HEK293 (cell line): ENCODE measurements at regions not wholly inside any gene's neighbourhood (a gene's known extent, or its start where the extent isn't known, plus 50 kb on each side); places are given as distances from the start of the nearest gene placed in this dataset.

Experiments
- AEBP2 ChIP-seq: fragments of 450-650 bp; formaldehyde crosslinking; IDR thresholded peaks from 2 replicates; pipeline ENCODE4 v1.5.1; 2016; ENCODE audit warnings: missing biosample characterization, missing genetic modification characterization, borderline replicate concordance
- EGR2 ChIP-seq: fragments of 450-650 bp; formaldehyde crosslinking; IDR thresholded peaks from 2 replicates; pipeline ENCODE4 v1.5.1; 2016; ENCODE audit warnings: low read depth, missing biosample characterization, missing genetic modification characterization
- FEZF1 ChIP-seq: fragments of 450-650 bp; formaldehyde crosslinking; IDR thresholded peaks from 2 replicates; pipeline ENCODE4 v1.5.1; 2016; ENCODE audit warnings: missing biosample characterization, missing genetic modification characterization
- KLF10 ChIP-seq: fragments of 450-650 bp; IDR thresholded peaks from 2 replicates; pipeline ENCODE4 v1.5.1; 2018; ENCODE audit warnings: missing biosample characterization, mild to moderate bottlenecking, missing genetic modification characterization
- MYNN ChIP-seq: fragments of 450-650 bp; formaldehyde crosslinking; IDR thresholded peaks from 2 replicates; pipeline ENCODE4 v1.5.1; 2016; ENCODE audit warnings: missing biosample characterization, missing genetic modification characterization, borderline replicate concordance
- PRDM6 ChIP-seq: fragments of 450-650 bp; formaldehyde crosslinking; IDR thresholded peaks from 2 replicates; pipeline ENCODE4 v1.5.1; 2017; ENCODE audit warnings: missing biosample characterization, missing genetic modification characterization
- SCRT1 ChIP-seq: fragments of 450-650 bp; formaldehyde crosslinking; IDR thresholded peaks from 2 replicates; pipeline ENCODE4 v1.5.1; 2016; ENCODE audit warnings: missing biosample characterization, missing genetic modification characterization, borderline replicate concordance
- SP2 ChIP-seq: fragments of 450-650 bp; formaldehyde crosslinking; IDR thresholded peaks from 2 replicates; pipeline ENCODE4 v1.5.1; 2016; ENCODE audit warnings: missing biosample characterization, missing genetic modification characterization
- ZEB2 ChIP-seq: fragments of 450-650 bp; formaldehyde crosslinking; IDR thresholded peaks from 2 replicates; pipeline ENCODE4 v1.5.1; 2016; ENCODE audit warnings: missing biosample characterization, missing genetic modification characterization
- ZFHX2 ChIP-seq: fragments of 450-650 bp; formaldehyde crosslinking; conservative IDR thresholded peaks from 2 replicates; pipeline ENCODE4 v1.5.1; 2016; ENCODE audit warnings: missing biosample characterization, missing genetic modification characterization
- ZNF174 ChIP-seq: fragments of 450-650 bp; formaldehyde crosslinking; IDR thresholded peaks from 2 replicates; pipeline ENCODE4 v1.5.0; 2017; ENCODE audit warnings: missing biosample characterization, mild to moderate bottlenecking, missing genetic modification characterization
- ZNF2 ChIP-seq: fragments of 450-650 bp; formaldehyde crosslinking; IDR thresholded peaks from 2 replicates; pipeline ENCODE4 v1.5.1; 2016; ENCODE audit warnings: missing biosample characterization, missing genetic modification characterization
- ZNF292 ChIP-seq: fragments of 450-650 bp; formaldehyde crosslinking; IDR thresholded peaks from 2 replicates; pipeline ENCODE4 v1.5.1; 2016; ENCODE audit warnings: low read depth, missing biosample characterization, missing genetic modification characterization, borderline replicate concordance
- ZNF350 ChIP-seq: fragments of 450-650 bp; formaldehyde crosslinking; IDR thresholded peaks from 2 replicates; pipeline ENCODE4 v1.5.0; 2017; ENCODE audit warnings: missing biosample characterization, mild to moderate bottlenecking, missing genetic modification characterization
- ZNF37A ChIP-seq: fragments of 450-650 bp; IDR thresholded peaks from 2 replicates; pipeline ENCODE4 v1.5.1; 2018; ENCODE audit warnings: missing biosample characterization, missing genetic modification characterization
- ZNF544 ChIP-seq: fragments of 450-650 bp; formaldehyde crosslinking; IDR thresholded peaks from 2 replicates; pipeline ENCODE4 v1.5.0; 2017; ENCODE audit warnings: missing biosample characterization, missing genetic modification characterization
- ZNF645 ChIP-seq: fragments of 450-650 bp; formaldehyde crosslinking; IDR thresholded peaks from 2 replicates; pipeline ENCODE4; 2016; ENCODE audit warnings: missing biosample characterization, missing genetic modification characterization
- ZNF654 ChIP-seq: fragments of 450-650 bp; formaldehyde crosslinking; IDR thresholded peaks from 2 replicates; pipeline ENCODE4 v1.5.1; 2016; ENCODE audit warnings: low read depth, missing biosample characterization, missing genetic modification characterization
- ZNF785 ChIP-seq: fragments of 450-650 bp; formaldehyde crosslinking; IDR thresholded peaks from 2 replicates; pipeline ENCODE4 v1.5.1; 2016; ENCODE audit warnings: missing biosample characterization, missing genetic modification characterization
- ZNF792 ChIP-seq: fragments of 450-650 bp; formaldehyde crosslinking; IDR thresholded peaks from 2 replicates; pipeline ENCODE4 v1.5.1; 2016; ENCODE audit warnings: missing biosample characterization, missing genetic modification characterization
- TF ChIP-seq, protein P1 (sequence below): fragments of 450-650 bp; formaldehyde crosslinking; IDR thresholded peaks from 2 replicates; pipeline ENCODE4 v1.5.1; 2016; ENCODE audit warnings: missing biosample characterization, missing genetic modification characterization, low read depth
- TF ChIP-seq, protein P2 (sequence below): fragments of 450-650 bp; formaldehyde crosslinking; IDR thresholded peaks from 2 replicates; pipeline ENCODE4 v1.5.1; 2016; ENCODE audit warnings: missing biosample characterization, missing genetic modification characterization
- TF ChIP-seq, protein P3 (sequence below): fragments of 450-650 bp; IDR thresholded peaks from 2 replicates; pipeline ENCODE4 v1.5.1; 2018; ENCODE audit warnings: missing biosample characterization, mild to moderate bottlenecking, missing genetic modification characterization
- TF ChIP-seq, protein P4 (sequence below): fragments of 450-650 bp; formaldehyde crosslinking; IDR thresholded peaks from 2 replicates; pipeline ENCODE4 v1.5.1; 2016; ENCODE audit warnings: missing biosample characterization, missing genetic modification characterization
- TF ChIP-seq, protein P5 (sequence below): fragments of 450-650 bp; formaldehyde crosslinking; IDR thresholded peaks from 2 replicates; pipeline ENCODE4 v1.5.1; 2016; ENCODE audit warnings: missing biosample characterization, missing genetic modification characterization

DNA sequence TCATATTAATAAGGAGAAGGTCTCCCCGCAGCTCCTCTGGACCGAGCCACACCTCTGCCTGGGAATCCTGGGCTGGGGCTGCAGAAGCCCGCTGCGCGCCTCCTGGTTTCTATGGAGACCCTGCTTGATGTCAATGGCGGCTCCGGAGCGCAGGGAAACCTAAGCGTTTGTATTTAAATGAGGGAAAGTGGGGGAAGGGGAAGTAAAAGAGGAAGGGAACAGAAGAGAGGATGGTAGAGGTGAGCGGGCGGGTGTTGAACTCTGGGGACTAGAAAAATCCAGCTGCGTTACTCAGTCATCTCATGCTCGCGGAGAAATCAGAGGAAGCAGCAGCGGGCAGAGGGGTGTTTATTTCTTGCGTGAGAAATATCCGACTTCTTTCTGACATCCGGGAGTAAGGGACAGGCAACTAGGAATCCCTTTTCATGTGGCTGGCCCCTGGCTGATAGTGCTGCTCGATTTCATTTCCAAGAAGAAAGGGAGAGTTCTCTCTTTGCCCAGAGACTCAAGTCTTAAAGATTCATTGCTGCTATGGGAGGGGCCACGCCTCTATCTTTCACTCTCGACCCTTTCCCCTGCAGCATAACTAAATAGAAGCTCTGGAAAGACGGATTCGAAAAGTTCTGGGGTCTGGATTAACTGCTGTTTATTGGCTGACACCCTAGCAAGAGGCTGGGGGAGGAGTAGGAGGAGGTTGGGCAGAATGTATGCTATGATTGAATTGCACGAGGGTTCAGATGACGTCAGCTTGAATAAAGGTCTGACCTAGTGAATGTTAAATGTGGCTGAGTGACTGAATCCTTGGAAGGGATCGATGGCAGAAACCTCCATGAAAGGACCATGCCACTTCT lies 110.5 kb upstream of the GAP43 start (continued):
- TF ChIP-seq ZFHX2 (tag by site-specific recombination) (peak; percentile 73), ZNF292 (tag by site-specific recombination) (no peak), SCRT1 (no peak), ZNF785 (tag by site-specific recombination) (no peak), EGR2 (tag by site-specific recombination) (0 out of 2 replicates have a peak, but pooled peaks have one; percentile 31), ZNF544 (tag by site-specific recombination) (no peak), ZNF37A (tag by site-specific recombination) (no peak), AEBP2 (tag by site-specific recombination) (no peak), ZNF654 (tag by site-specific recombination) (no peak), ZNF350 (tag by site-specific recombination) (no peak), PRDM6 (tag by site-specific recombination) (no peak), ZEB2 (peak; percentile 27; the same call in 1 of the 2 replicates), SP2 (tag by site-specific recombination) (peak; percentile 52), ZNF792 (tag by site-specific recombination) (no peak), ZNF2 (no peak), MYNN (tag by site-specific recombination) (no peak), ZNF174 (no peak), ZNF645 (no peak), KLF10 (tag by site-specific recombination) (peak; percentile 39; the same call in 1 of the 2 replicates), FEZF1 (no peak)
- TF ChIP-seq, protein P1, sequence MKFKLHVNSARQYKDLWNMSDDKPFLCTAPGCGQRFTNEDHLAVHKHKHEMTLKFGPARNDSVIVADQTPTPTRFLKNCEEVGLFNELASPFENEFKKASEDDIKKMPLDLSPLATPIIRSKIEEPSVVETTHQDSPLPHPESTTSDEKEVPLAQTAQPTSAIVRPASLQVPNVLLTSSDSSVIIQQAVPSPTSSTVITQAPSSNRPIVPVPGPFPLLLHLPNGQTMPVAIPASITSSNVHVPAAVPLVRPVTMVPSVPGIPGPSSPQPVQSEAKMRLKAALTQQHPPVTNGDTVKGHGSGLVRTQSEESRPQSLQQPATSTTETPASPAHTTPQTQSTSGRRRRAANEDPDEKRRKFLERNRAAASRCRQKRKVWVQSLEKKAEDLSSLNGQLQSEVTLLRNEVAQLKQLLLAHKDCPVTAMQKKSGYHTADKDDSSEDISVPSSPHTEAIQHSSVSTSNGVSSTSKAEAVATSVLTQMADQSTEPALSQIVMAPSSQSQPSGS (tag by site-specific recombination) = peak; percentile 97
- TF ChIP-seq, protein P2, sequence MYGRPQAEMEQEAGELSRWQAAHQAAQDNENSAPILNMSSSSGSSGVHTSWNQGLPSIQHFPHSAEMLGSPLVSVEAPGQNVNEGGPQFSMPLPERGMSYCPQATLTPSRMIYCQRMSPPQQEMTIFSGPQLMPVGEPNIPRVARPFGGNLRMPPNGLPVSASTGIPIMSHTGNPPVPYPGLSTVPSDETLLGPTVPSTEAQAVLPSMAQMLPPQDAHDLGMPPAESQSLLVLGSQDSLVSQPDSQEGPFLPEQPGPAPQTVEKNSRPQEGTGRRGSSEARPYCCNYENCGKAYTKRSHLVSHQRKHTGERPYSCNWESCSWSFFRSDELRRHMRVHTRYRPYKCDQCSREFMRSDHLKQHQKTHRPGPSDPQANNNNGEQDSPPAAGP (tag by site-specific recombination) = 0 out of 2 replicates have a peak, but pooled peaks have one; percentile 15
- TF ChIP-seq, protein P3, sequence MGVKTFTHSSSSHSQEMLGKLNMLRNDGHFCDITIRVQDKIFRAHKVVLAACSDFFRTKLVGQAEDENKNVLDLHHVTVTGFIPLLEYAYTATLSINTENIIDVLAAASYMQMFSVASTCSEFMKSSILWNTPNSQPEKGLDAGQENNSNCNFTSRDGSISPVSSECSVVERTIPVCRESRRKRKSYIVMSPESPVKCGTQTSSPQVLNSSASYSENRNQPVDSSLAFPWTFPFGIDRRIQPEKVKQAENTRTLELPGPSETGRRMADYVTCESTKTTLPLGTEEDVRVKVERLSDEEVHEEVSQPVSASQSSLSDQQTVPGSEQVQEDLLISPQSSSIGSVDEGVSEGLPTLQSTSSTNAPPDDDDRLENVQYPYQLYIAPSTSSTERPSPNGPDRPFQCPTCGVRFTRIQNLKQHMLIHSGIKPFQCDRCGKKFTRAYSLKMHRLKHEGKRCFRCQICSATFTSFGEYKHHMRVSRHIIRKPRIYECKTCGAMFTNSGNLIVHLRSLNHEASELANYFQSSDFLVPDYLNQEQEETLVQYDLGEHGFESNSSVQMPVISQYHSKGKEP (tag by site-specific recombination) = no peak
- TF ChIP-seq, protein P4, sequence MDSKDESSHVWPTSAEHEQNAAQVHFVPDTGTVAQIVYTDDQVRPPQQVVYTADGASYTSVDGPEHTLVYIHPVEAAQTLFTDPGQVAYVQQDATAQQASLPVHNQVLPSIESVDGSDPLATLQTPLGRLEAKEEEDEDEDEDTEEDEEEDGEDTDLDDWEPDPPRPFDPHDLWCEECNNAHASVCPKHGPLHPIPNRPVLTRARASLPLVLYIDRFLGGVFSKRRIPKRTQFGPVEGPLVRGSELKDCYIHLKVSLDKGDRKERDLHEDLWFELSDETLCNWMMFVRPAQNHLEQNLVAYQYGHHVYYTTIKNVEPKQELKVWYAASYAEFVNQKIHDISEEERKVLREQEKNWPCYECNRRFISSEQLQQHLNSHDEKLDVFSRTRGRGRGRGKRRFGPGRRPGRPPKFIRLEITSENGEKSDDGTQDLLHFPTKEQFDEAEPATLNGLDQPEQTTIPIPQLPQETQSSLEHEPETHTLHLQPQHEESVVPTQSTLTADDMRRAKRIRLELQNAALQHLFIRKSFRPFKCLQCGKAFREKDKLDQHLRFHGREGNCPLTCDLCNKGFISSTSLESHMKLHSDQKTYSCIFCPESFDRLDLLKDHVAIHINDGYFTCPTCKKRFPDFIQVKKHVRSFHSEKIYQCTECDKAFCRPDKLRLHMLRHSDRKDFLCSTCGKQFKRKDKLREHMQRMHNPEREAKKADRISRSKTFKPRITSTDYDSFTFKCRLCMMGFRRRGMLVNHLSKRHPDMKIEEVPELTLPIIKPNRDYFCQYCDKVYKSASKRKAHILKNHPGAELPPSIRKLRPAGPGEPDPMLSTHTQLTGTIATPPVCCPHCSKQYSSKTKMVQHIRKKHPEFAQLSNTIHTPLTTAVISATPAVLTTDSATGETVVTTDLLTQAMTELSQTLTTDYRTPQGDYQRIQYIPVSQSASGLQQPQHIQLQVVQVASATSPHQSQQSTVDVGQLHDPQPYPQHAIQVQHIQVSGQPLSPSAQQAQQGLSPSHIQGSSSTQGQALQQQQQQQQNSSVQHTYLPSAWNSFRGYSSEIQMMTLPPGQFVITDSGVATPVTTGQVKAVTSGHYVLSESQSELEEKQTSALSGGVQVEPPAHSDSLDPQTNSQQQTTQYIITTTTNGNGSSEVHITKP (tag by site-specific recombination) = peak; percentile 75
- TF ChIP-seq, protein P5, sequence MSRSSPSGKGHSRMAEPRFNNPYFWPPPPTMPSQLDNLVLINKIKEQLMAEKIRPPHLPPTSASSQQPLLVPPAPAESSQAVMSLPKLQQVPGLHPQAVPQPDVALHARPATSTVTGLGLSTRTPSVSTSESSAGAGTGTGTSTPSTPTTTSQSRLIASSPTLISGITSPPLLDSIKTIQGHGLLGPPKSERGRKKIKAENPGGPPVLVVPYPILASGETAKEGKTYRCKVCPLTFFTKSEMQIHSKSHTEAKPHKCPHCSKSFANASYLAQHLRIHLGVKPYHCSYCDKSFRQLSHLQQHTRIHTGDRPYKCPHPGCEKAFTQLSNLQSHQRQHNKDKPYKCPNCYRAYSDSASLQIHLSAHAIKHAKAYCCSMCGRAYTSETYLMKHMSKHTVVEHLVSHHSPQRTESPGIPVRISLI = no peak
